Epithelial cell of proximal tubule (primary cell): ENCODE measurements at regions not wholly inside any gene's neighbourhood (a gene's known extent, or its start where the extent isn't known, plus 50 kb on each side); places are given as distances from the start of the nearest gene placed in this dataset.

ENCODE experiments used
- DNase-seq: peaks from one replicate; pipeline ENCODE4 v3.0.0-alpha.2; 2011; ENCODE audit warnings: low read depth
- H3K4me3 ChIP-seq: 2 replicates; pipeline ENCODE4 v1.5.1; 2011; ENCODE audit warnings: low read depth, mild to moderate bottlenecking, low read length
- TF ChIP-seq, protein P1 (sequence below): conservative IDR thresholded peaks from 2 replicates; pipeline ENCODE4 v1.5.1; 2012; ENCODE audit warnings: low read depth, mild to moderate bottlenecking, low read length

GRCh38 chr1:47521034-47521881 lies 83.4 kb downstream of the FOXD2 start:
- no peak overlapping the region for H3K4me3 ChIP-seq
- DNase-seq: no peak
- TF ChIP-seq, protein P1, sequence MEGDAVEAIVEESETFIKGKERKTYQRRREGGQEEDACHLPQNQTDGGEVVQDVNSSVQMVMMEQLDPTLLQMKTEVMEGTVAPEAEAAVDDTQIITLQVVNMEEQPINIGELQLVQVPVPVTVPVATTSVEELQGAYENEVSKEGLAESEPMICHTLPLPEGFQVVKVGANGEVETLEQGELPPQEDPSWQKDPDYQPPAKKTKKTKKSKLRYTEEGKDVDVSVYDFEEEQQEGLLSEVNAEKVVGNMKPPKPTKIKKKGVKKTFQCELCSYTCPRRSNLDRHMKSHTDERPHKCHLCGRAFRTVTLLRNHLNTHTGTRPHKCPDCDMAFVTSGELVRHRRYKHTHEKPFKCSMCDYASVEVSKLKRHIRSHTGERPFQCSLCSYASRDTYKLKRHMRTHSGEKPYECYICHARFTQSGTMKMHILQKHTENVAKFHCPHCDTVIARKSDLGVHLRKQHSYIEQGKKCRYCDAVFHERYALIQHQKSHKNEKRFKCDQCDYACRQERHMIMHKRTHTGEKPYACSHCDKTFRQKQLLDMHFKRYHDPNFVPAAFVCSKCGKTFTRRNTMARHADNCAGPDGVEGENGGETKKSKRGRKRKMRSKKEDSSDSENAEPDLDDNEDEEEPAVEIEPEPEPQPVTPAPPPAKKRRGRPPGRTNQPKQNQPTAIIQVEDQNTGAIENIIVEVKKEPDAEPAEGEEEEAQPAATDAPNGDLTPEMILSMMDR: no peak

DNA sequence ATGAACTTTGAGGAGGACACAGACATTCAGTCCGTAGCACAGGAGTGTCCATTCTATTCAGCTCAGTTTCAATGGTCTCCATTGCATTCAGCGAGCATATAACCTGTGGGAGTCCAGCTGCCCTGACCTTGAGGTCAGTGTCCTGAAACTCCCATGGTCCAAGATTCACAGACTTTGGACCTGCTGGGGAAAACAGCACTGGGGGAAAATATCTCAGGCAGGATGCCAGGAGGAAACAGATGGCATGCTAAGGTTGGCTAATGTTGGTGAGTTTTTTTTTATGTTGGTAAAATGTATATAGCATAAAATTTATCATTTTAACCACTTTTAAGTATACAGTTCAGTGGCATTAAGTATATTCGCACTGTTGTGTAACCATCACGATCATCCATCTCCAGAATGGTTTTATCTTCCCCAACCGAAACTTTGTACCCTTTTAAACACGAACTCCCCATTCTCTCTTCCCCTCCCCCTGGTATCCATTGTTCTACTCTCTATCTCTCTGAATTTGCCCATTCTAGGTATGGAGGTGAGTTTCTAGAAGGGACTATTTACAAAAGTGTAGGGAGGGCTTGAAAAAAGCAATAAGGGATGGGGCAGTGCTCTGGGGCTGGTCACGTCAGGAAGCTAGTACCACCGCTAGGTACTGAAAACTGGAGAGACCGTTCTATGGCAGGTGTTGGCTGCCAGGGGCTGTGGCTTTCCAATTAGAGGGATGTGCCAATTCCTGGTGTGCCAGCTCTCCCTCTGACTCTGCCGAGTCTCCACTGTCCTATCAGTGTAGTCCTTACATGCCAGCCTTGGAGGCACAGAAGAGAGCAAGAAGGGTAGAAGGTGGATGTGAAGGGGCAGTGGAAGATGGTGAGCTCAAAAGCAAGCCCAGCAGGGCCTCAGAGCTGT lies 85.3 kb downstream of the FOXD2 start:
- DNase-seq: no peak
- no peak overlapping the region for H3K4me3 ChIP-seq
- TF ChIP-seq, protein P1: no peak

GRCh38 chr1:47523835-47524215 lies 86.0 kb downstream of the FOXD2 start:
- TF ChIP-seq, protein P1: no peak
- no peak for DNase-seq
- H3K4me3 ChIP-seq: no peak overlapping the region

DNA sequence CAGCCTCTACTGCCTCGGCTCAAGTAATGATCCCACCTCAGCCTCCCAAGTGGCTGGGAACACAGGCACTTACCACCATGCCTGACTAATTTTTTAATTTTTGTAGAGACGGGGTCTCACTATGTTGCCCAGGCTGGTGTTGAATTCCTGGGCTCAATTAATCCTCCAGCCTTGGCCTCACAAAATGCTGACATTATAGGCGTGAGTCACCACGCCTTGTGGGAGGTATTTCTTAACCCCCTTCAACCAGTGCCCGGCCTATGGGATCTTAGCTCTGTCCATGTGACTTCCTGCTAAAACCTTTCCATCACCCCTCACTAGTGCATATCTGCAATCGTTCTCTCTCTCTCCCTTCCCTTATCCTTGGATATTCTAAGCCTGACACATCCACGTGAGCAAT lies 86.4 kb downstream of the FOXD2 start:
- TF ChIP-seq, protein P1: no peak
- no peak overlapping the region for H3K4me3 ChIP-seq
- DNase-seq: no peak

- TF ChIP-seq, protein P1: peak; percentile 73
- H3K4me3 ChIP-seq: no peak overlapping the region
- no peak for DNase-seq
Measured at GRCh38 chr1:47527653-47528272, 89.9 kb downstream of the FOXD2 start.

- no peak for DNase-seq
- TF ChIP-seq, protein P1: peak; percentile 67
- H3K4me3 ChIP-seq: no peak overlapping the region
Measured at GRCh38 chr1:47529520-47530098, 91.8 kb downstream of the FOXD2 start.
